GM13976 (cell line): ENCODE measurements at regions not wholly inside any gene's neighbourhood (a gene's known extent, or its start where the extent isn't known, plus 50 kb on each side); places are given as distances from the start of the nearest gene placed in this dataset.

Source experiments
- DNase-seq: peaks from one replicate; pipeline ENCODE4 v3.0.0; 2012; ENCODE audit warnings: low spot score
- CTCF ChIP-seq: IDR thresholded peaks from 2 replicates; pipeline ENCODE4 v1.5.1; 2012; ENCODE audit warnings: borderline replicate concordance, mild to moderate bottlenecking; ENCODE audit not compliant: insufficient read depth; ENCODE audit errors: extremely low read depth, missing control alignments, control extremely low read depth
- in situ Hi-C: fragments of 300-500 bp; cut with MboI; formaldehyde crosslinking; loops from one replicate; pipeline ENCODE4 v1.12.0; 2022; ENCODE audit warnings: low sequenced_read_pairs, mixed read lengths, inconsistent platforms; ENCODE audit not compliant: unreplicated experiment

DNA sequence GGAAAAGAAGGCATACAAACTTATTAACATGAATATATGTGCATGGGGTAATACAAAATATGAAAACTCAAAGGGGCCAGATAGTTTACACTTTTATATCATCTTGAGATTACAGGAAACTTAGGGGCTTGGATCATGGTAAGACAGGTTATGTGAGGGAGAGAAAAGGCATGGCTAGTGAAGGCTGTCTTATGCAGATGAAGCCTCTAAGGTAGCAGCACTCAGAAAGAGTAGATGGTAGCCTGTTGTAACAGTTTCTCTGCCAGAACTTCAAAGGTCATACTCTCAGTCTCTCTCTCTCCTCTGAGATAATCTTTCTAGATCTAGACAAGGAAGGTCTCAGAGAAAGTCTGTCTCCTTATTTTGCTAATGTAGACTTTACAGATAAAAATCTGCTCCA is 57.2 kb upstream of the FGF10 start:
- in situ Hi-C loops: no loop called here
- no peak for TF ChIP-seq CTCF
- DNase-seq: no peak

DNA sequence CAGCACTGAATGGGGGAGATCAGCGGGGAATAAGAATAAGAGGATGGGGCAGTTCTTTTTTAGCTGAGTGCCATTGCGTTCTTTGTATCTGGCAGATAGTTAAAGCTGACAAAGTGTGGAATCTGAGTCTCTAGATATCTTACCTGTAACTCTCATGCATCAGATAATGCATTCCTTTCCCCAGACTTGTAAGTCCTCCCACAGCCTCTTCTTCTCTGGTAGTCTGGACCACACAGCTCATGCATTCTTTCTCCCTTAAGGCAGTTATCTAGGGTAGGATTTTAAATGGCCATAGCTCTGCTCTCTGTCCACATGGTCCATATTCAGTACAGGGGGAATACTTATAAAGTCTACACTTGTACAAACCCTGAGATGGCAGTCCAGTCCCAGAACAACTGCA is 54.0 kb upstream of the FGF10 start:
- TF ChIP-seq CTCF: no peak
- in situ Hi-C loops: no loop called here
- no peak for DNase-seq

DNA sequence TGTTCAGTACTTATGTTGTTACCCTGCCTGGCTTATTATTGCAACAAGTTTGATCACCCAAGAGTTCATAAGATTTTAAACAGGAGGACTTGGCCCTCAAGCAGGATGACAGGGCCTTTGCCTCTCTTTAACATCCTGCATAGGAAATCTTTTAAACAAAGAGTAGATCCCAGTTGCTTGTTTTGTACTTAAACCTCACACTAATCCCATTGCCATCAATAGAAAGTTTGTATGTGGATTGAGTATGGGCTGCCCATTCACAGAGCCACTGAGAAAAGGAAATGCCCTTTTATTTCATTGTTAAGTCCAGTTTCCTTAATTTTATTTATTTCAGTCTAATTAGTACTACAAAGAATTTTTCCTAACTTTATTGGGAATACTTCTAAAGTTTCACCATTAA is 52.2 kb upstream of the FGF10 start:
- TF ChIP-seq CTCF: no peak
- no peak for DNase-seq
- in situ Hi-C loops: no loop called here

DNA sequence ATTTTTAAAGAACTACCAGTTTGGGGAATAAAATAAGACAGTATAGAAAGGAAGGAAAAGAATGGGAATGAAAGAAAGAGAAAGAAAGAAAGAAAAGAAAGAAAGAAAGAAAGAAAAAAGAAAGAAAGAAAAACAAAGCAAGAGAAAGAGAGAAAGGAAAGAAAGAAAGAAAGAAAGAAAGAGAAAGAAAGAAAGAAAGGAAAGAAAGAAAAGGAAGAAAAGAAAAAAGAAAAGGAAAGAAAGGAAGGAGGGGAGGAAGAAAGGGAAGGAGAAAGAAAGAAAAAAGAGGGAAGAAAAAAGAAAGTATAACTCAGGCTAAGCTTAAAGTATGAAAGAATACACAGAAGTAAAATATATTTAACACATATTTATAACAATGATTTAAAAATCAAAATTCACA is 51.0 kb upstream of the FGF10 start:
- TF ChIP-seq CTCF: no peak
- in situ Hi-C loops: no loop called here

More for the DNA sequence above, 51.0 kb upstream of the FGF10 start:
- DNase-seq: no peak
